CD1c-positive myeloid dendritic cell (primary cell): ENCODE measurements at regions not wholly inside any gene's neighbourhood (a gene's known extent, or its start where the extent isn't known, plus 50 kb on each side); places are given as distances from the start of the nearest gene placed in this dataset.
A peak's percentile ranks its signal among the peaks of the same experiment; 100 is the strongest.
"Not testable (repeated sequence)": the region's sequence is repeated elsewhere in the genome, so short reads cannot be mapped to it uniquely, and the experiment has no call there.

Source experiments
- DNase-seq: peaks from one replicate; pipeline ENCODE4 v3.0.0-alpha.2; 2016; ENCODE audit errors: extremely low spot score

DNA sequence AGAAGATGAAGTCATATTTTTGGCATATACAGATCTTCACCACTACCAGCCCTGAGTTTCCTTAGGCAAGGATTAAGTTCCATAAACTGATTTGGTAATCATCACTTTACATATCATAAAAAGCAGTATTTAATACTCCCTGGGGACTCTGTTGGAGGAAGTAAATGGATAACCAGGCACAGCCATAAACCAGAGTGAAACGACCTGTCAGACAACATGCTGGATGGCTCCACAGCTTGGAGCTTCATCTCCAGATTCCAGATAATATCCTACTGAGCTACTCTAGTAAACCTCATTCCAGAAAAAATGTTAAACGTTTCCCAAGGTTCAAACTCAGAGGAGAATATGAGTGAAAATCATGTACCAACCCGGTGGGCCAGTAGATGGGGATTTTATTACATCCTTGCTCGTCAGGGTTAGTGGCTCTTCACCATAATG is 109.2 kb downstream of the BASP1 start:
- DNase-seq = no peak

DNA sequence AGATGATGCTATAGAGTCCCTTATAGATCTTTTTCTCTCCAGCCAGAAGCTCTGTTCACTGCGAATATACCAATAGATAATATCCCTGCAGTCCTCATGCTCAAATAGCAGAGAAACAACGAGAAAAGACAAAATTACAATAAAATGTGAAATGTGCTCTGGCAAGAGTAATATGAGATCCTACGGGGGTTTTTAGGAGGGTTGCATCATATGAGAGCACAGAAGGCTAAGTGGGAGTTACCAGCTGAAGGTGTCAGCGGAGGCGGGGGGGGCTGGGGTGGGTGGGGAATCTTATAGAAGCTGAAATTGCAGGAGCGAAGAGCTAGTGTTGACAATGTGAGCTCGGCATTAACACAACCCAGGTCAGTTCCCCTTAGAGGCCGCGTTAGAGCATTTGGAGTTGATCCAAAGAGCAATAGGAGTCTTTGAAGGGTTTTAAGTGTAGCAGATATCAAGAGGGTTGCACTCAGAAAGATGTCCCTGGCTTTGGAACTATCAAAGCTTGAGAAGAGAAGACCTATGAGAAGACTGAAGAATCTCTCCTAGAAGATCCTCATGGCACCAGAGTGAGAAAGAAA is 109.7 kb downstream of the BASP1 start:
- no peak for DNase-seq

DNA sequence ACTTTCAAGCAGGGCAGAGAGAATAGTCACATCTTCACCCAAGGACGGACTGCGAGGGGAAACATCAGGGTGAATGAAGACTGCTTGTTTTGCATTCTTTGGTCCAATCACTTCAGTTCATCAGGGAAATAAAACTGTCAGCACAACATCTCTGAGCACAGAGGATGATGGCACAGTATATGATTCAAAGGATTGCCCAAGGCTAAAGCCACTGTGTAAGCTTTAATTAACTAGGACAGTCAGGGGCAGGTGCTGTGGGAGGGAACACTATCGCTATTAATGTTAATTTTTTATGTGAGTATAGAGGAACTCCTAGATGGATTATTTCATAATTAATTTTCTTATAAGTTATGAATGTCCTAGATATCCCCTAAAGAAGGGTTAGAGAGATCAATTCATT is 112.1 kb downstream of the BASP1 start:
- no peak for DNase-seq

DNA sequence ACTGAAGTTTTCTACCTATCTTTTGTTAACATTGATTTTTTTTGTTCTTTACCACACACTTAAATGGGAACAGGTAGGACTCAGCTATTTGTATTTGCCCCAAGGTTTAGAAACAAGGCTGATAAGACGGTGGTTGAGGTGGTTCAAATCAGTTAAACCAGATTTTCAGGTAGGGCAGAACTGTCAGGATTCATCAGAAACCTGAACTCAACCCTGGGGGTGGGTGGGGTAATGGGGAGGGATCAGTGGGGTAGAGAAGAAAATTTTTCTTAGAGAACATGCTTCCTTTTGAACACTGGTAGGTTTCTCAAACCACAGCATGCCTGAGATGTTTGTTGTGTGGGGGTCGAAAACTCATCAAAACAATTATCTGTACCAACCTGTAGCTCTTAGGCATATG is 113.0 kb downstream of the BASP1 start:
- DNase-seq = no peak

DNA sequence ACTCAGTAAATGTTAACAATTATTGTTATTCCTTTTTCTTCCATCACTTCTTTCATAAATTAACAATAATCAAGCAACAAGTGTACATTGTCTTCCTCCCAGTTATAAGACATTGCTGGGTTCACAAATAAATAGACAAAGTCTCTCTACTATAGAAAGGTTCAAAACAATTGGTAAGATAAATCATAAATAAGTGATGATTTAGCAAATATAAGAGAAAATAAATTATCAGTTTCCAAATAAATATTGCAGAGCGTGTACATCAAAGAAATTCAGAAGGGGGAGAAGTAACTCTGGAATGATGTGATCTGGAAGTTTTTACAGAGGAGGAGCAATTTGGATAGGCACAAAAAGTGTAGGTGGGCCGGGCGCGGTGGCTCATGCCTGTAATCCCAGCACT is 114.2 kb downstream of the BASP1 start:
- no peak for DNase-seq

DNA sequence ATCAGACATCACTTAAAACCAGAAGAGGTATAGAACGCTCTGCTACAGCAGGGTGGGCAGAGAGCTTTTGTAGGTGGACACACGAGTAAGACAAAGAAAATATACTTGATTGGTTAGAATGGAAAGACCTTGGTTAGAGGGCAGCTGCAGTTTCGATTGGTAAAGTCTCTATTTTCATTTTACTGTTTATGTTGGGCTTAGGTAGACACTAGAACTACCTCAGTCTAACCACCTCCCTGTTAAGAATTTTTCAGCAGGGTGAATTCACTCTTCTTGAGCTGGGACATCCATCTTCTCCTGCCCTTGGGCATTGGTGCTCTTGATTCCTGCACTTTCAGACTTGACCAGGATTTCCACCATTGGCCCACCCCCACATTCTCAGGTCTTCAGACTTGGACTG is 116.3 kb downstream of the BASP1 start:
- no peak for DNase-seq

DNA sequence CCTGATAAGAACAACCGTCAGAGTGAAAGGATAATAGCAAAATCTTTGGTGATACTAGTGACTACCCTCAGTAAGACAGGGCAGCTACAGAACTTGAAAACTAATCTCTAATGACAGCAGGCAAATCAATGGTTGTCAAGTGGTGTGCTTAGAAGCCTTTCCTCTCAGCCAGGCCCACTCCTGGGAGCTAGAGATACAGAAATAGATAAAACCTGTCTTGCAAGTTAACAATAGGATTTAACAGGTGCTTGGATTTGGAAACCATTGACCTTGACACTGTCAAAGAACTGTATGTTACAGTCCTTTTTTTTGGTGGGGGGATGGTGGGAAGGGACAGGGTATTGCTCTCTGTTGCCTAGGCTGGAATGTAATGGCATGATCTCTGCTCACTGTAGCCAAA is 118.6 kb downstream of the BASP1 start:
- no peak for DNase-seq

DNA sequence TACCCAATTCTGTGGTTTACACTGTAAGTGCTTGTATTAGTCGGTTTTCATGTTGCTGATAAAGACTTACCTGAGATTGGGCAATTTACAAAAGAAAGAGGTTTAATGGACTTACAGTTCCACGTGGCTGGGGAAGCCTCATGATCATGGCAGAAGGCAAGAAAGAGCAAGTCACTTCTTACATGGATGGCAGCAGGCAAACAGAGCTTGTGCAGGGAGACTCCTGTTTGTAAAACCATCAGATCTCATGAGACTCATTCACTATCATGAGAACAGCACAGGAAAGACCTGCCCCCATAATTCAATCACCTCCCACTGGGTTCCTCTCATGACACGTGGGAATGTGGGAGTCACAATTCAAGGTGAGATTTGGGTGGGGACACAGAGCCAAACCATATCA is 119.3 kb downstream of the BASP1 start:
- not testable (repeated sequence) for DNase-seq

DNA sequence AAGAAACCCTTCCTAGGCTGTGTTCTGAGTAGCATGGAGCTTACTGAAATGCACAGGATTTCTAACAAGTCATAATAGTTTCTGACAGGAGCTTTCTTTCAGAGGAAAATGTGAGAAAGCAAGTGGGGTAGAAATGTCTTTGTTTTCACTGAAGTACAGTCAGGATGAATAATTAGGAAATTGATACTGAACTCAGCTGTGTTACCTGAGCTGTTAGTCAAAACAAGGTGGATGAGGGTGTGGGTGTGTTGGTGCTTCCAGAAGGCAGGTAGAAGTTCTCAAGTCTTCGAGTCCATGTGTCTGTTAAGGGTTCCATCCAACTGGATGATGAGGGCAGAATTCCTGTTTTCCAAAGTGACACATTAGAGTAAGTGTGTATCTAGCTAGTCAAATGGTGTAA is 122.4 kb downstream of the BASP1 start:
- DNase-seq = no peak

DNA sequence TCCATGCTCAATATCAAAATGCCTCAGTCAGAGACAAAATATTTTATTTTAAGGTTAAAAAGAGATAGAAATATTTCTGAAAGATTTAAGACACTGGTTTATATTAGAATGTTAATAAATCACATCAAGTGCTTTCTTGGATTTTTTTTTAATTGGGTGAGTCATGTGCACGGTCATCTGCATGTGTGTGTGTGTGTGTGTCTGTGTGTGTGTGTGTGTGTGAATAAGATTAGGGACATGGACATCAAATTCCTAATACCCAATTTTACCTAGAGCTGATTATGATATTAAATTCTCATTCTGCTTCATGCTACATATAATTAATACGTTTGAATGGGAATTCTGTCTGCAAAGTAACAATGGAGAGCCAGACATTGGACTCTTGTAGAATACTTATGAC is 122.9 kb downstream of the BASP1 start:
- no peak for DNase-seq

DNA sequence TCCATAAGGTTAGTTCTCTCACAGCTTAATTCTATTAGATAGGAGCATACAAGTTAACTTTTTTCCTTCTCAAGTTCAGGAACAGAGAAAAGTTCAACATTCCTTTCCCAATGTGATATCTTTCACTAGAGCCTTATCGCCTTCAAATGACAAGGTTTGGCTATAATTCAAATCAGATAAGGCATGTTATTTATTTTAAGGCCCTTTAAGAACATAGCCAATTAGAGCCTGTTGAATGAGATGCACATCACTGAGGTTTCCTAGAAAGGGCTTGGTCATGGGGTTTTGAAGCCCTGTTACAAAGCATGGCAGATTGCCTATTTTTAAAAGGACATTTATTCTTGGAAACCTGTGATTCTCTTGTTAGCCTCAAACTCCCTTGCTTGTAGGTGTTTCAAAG is 123.4 kb downstream of the BASP1 start:
- DNase-seq = no peak

DNA sequence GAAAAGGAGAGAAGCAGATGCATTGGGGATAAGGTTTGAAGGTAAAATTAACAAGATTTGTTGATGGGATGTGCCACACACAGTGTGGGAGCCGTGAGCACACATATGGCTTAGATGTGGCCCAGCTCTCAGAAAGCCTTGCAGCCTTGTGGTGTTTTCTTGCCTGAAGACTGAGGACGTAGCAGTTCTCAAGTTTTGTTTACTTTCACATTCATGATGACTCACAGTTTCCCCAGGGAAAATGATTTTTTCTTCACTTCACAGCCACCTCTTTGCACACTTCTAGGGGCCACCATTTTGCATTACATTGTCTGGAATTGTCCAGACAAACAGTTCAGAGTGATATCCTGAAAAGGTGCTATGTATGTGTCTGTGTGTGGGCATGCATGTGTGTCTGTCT is 126.2 kb downstream of the BASP1 start:
- DNase-seq = no peak

DNA sequence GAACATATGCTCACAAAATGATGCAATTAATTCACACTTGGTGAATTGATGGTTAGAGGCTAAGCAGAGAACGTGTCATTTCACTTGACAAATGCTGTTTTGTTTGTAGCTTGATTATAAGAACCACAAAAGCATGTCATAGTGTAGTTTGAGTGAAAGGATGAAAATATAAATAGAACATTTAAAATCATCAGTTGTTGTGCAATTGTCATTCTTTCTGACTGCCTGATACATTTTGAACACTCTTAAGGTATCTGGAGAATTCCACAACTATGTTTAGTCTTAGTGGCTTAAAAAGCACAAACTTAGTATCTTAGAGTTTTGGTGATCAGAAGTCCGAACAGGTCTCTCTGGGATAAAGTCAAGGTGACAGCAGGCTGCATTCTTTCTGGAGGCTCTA is 129.4 kb downstream of the BASP1 start:
- no peak for DNase-seq

DNA sequence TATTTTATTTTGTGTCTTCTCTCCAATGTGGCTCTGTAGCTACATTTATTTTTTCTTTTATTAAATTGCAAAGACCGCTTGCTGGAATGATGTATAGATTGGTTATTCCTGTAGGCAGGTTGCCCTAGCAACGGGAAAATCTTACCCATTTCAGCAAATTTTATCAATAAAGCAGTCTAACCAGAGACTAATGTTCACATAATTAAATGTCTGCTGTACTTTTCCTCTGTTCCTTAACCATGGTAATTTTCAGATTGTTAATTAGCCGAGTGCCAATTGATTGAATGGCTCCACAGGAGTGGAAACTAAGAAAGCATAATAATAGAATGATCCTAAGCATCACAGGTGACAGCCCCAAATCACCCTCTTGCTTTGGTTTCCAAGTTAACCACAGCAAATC is 134.8 kb downstream of the BASP1 start:
- DNase-seq = no peak

DNA sequence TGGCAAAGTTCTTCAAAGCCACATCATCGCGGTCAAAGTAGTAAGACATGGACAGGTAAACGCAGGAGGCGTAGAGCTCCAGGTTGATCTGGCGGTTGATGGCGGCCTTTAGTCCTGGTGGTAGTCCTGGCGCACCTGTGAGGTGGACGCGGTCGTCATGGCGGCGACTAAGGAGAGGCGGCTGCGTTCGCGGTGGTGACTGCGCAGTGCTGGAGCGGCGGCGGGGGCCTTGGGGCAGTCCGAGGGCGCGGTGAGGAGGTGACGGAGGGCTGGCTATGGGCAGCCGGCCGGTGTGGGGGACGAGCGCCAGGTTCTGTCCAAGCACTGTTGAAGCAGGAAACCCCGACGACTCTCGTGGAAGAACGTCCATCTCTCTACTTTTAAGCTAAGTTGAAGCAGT is 136.8 kb downstream of the BASP1 start:
- DNase-seq = no peak

DNA sequence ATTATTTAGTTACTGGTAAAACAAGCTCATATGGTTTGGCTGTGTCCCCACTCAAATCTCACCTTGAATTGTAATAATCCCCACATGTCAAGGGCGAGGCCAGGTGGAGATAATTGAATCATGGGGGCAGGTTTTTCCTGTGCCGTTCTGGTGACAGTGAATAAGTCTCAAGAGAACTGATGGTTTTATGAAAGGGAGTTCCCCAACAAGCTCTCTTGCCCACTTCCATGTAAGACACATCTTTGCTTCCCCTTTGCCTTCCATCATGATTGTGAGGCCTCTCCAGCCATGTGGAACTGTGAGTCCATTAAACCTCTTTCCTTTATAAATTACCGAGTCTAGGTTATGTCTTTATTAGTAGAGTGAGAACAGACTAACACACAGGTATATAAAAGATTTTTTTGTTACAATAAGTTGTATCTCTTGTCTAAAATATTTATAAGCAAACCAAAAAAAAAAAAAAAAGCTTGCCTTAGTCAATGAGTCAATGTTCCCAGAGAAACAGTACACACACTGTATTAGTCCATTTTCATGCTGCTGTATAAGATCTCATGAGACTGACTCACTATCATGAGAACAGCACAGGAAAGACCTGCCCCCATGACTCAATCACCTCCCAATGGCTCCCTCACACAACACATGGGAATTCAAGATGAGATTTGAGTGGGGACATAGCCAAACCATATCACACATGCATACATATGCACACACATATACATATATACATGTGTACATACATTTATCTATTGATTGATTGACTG is 138.3 kb downstream of the BASP1 start:
- DNase-seq = peak; percentile 70

DNA sequence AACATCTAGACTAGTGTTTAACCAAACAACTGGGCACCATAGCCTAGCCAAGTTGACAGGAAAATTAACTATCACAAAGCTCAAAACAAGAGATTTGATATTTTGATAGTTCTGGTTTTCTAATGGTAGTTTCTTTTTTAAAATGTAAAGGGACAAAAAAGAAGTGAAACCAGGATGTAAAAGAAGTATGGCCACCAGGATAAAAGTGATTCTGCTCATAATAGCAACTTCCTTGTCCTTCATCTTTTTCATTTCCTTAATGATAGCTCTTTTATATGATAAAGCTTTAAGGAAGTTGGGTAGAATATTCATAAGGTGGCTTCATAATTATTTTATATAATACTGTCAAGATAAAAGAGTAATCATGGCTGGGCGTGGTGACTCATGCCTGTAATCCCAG is 139.1 kb downstream of the BASP1 start:
- DNase-seq = peak; percentile 74

DNA sequence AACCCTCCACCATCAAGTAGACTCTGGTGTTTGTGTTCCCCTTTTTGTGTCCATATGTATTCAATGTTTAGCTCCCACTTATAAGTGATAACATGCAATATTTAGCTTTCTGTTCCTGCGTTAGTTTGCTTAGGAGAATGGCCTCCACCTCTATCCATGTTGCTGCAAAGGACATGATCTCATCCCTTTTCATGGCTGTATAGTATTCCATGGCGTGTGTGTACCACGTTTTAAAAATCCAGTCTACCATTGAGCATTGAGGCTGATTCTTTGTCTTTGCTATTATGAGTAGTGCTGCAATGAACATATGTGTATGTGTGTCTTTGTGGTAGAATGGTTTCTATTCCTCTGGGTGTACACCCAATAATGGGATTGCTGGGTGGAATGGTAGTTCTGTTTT is 140.1 kb downstream of the BASP1 start:
- DNase-seq = no peak

DNA sequence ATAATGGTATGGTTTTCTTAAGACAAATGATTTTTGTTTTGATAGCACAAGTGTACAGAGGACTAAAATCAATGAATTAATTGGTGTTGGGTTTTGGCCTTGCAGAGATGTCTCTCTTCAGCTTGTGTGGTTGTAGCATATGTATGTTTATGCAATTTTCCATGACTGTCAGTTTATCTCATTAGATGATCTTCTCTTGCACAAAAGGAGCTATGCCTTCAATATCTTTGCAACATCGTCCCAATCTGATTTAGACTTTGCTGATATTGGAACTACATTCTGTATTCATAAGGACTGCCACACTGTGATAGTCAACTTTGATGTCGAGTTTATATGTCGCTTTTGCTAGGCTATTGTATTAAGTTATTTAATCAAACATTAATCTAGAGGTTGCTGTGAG is 140.0 kb upstream of the TAF11L2 start:
- no peak for DNase-seq

DNA sequence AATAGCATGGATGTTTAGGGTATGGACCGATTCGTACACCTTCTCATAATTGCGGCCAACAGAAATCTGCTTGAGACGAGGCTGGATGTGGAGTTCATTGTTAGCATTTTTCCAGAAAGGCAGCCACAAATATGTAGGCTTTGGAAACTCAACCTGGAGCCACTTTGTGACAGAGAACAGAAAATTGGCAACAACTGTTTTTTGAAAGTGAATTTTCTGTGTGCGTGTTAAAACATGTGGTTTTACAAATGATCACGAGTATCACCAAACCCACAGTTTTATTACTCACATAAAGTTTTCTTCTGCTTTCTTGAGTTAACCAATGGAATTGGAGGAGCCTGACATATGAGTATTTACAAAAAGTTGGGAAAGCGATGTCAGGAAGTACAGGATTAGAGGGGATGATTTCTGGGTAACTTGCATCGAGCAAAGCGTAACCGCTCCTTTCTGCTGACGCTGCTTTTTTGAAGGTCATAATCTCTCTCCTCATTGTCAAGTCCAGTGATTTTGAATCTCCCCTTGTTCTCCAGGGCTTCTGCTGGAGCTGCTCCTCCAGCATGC is 138.5 kb upstream of the TAF11L2 start:
- DNase-seq = peak; percentile 90

DNA sequence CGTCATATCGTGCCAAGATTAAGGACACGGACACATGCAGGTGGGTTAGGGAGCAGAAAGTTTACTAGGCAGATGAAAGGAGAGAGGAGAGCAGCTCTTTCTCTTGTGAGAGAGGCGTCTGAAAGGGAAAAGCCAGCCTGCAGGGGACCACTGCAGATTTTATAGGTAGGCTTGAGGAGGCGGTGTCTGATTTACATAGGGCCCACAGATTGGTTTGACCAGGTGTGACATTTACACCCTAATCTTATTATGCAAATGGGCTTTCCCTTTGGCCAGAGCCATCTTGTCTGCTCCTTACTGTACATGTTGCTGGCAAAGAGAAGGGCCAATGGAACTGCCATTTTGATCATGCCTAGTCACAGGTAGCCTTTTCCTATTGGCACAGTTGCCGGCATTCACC is 137.2 kb upstream of the TAF11L2 start:
- no peak for DNase-seq

DNA sequence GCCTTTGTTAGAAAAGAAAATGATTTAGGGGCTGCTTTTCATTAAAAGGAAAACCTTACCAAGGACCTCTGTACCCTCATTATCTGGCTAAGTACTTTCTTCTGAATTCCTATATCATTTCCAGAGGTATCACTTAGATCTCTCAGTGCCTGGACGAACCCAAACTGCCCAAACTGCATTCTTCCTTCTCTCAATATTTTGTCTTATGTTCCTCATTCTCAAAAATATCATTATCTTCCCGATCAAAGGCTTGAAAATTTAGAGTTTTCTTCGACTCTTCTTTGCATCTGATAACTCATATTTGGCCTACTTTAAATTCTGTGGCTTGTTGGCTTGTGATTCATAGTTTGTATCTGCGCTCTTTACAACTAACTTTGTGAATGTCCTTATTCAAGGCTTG is 136.7 kb upstream of the TAF11L2 start:
- no peak for DNase-seq

DNA sequence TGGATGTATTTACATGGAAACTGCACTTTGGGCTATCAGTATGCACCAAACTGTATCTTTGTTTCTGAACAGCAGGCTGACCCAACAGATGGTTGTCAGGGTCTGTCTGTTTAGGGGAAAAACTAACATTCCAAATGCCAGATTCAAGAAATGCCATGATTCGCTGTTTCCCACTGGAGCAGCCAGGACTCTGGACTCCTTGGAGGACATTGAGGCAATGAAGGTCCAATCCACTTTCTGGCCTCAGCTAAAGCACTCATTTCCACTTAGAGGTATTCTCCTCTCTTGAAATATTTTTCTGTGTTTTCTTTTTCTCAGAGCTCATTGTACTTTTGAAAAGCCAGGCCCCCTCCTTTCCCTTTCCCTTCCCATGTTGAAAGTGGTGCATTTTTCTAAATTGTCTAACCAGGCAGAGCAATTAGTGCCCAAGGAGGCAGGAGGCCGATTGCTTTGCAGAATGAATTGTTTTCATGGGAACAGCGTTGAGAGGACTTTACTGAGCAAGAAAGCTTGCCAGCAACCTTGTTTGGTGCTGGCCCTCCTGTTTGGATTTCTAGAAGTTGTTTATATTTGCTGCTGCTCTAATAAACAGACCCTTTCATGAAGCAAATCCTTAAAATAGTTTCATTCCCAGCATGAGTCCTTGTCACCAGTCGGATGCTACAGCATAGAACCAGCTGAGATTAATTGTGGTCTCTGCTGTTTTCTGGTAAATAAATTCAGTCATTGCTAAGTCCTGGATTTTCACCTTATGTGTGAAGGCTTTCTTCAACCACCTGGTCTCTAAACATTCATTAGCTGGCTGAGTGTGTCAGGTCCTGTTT is 132.8 kb upstream of the TAF11L2 start:
- DNase-seq = no peak
